K562 (cell line): ENCODE measurements at regions not wholly inside any gene's neighbourhood (a gene's known extent, or its start where the extent isn't known, plus 50 kb on each side); places are given as distances from the start of the nearest gene placed in this dataset.
"Not testable (repeated sequence)": the region's sequence is repeated elsewhere in the genome, so short reads cannot be mapped to it uniquely, and the experiment has no call there.

Experiments used
- ATAC-seq: fragments of 200-7000 bp; cut with Tn5 transposase; 3 replicates; pipeline ENCODE4 v1.9.1; 2020; ENCODE audit warnings: moderate library complexity
- BruUV-seq: library from RNA; stranded (reverse); fragments of 400-500 nt; replicated peaks from 2 replicates; lab custom pipeline; 2021; lab: Mats Ljungman, UMichigan
- CTCF ChIA-PET: fragments of 300-600 bp; formaldehyde crosslinking; extraction: SDS; loops from one replicate; lab custom pipeline; 2021; ENCODE audit warnings: low intra/inter-chr PET ratio; lab: Yijun Ruan, JAX
- POLR2A ChIA-PET: fragments of 300-600, 350-650 bp; sonication (Branson Sonifier 250); formaldehyde crosslinking; extraction: SDS; loops from one replicate; lab custom pipeline; 2021; ENCODE audit warnings: antibody characterized with exemption, inconsistent platforms; lab: Yijun Ruan, JAX
- DNase-seq, 4 experiments: peaks; one replicate each; pipeline versions ENCODE4 v3.0.0 to v3.0.0-alpha.2; 2011 to 2018; ENCODE audit warnings: low spot score in 3 of 4, mixed read lengths in 3 of 4; ENCODE audit errors: extremely low read depth in 1 of 4
- FAIRE-seq: peaks from 2 replicates; lab custom pipeline; 2011; peaks lifted over from hg19 to GRCh38; lab: Jason Lieb, UNC
- H2AFZ ChIP-seq: 2 replicates; pipeline ENCODE4 v1.6.0; 2011; ENCODE audit warnings: low read depth, low read length, control low read depth, inconsistent platforms
- H3K27ac ChIP-seq: fragments of 200-600 bp; 3 replicates; pipeline ENCODE4 v1.8.0; 2011; ENCODE audit warnings: low read depth, mild to moderate bottlenecking, control low read depth, inconsistent platforms, low read length, moderate library complexity, mixed read lengths; ENCODE audit errors: extremely low read depth
- H3K27me3 ChIP-seq, 2 experiments: fragments of 300-600 bp in 1 of 2; 2 replicates in 1 of 2; 3 replicates in 1 of 2; pipeline versions ENCODE4 v1.6.0 to v1.8.0; 2011; ENCODE audit warnings: inconsistent platforms in 2 of 2, low read length in 2 of 2, mild to moderate bottlenecking in 1 of 2, mixed read lengths in 1 of 2, moderate library complexity in 1 of 2; ENCODE audit not compliant: control insufficient read depth in 2 of 2, insufficient read depth in 2 of 2
- H3K36me3 ChIP-seq: fragments of 300-600 bp; 3 replicates; pipeline ENCODE4 v1.8.0; 2011; ENCODE audit warnings: mild to moderate bottlenecking, low read length, inconsistent platforms; ENCODE audit not compliant: control insufficient read depth, insufficient read depth
- H3K4me1 ChIP-seq, 2 experiments: fragments of 200-600 bp in 1 of 2; replicated peaks in 1 of 2; 2 replicates in 1 of 2; 3 replicates in 1 of 2; pipeline versions ENCODE4 v1.5.1 to v1.8.0; 2011; ENCODE audit warnings: inconsistent platforms in 2 of 2, low read length in 2 of 2, mild to moderate bottlenecking in 1 of 2, mixed read lengths in 1 of 2, moderate library complexity in 1 of 2; ENCODE audit not compliant: control insufficient read depth in 2 of 2, insufficient read depth in 2 of 2
- H3K4me2 ChIP-seq: 2 replicates; pipeline ENCODE4 v1.6.1; 2011; ENCODE audit warnings: low read length, control low read depth, inconsistent platforms, mixed read lengths; ENCODE audit not compliant: insufficient read depth
- H3K4me3 ChIP-seq: fragments of 200-600 bp; sonication (generic), shearing (Covaris generic); 2 replicates; pipeline ENCODE4 v1.5.1; 2016; ENCODE audit warnings: control low read depth, inconsistent platforms
- H3K79me2 ChIP-seq: fragments of 200-600 bp; 3 replicates; pipeline ENCODE4 v1.8.0; 2011; ENCODE audit warnings: low read length, inconsistent platforms; ENCODE audit not compliant: control insufficient read depth, insufficient read depth
- H3K9ac ChIP-seq, 2 experiments: 2 replicates each; pipeline versions ENCODE4 v1.6.0 to v1.6.1; 2011; ENCODE audit warnings: low read depth in 2 of 2, low read length in 2 of 2, control low read depth in 1 of 2, inconsistent platforms in 1 of 2, mild to moderate bottlenecking in 1 of 2, mixed read lengths in 1 of 2; ENCODE audit not compliant: insufficient read depth in 1 of 2
- H3K9me1 ChIP-seq: one replicate; pipeline ENCODE4 v1.6.0; 2011; ENCODE audit warnings: inconsistent platforms, mild to moderate bottlenecking, low read length, moderate library complexity; ENCODE audit not compliant: control insufficient read depth, insufficient read depth
- H3K9me3 ChIP-seq: replicated peaks from 2 replicates; pipeline ENCODE4 v1.5.1; 2011; ENCODE audit warnings: low read depth, low read length, inconsistent platforms; ENCODE audit not compliant: control insufficient read depth, insufficient read depth
- H4K20me1 ChIP-seq: replicated peaks from 2 replicates; pipeline ENCODE4 v1.6.1; 2011; ENCODE audit warnings: low read length, inconsistent platforms, mixed read lengths; ENCODE audit not compliant: control insufficient read depth, insufficient read depth
- BRD9 ChIP-seq: fragments of 450-650 bp; IDR thresholded peaks from 2 replicates; pipeline ENCODE4 v1.6.1; 2018; ENCODE audit warnings: low read depth; ENCODE audit not compliant: partially characterized antibody
- IFI16 ChIP-seq: fragments of 250-450 bp; sonication (Bioruptor Pico); IDR thresholded peaks from 2 replicates; pipeline ENCODE4 v2.1.2; 2022; ENCODE audit warnings: mild to moderate bottlenecking, inconsistent platforms
- IRF1 ChIP-seq: sonication (generic); formaldehyde crosslinking; IDR thresholded peaks from 2 replicates; pipeline ENCODE4 v1.8.0; 2022; ENCODE audit warnings: missing genetic modification reagents, mild to moderate bottlenecking, borderline replicate concordance
- PHB ChIP-seq: fragments of 250-450 bp; sonication (Bioruptor Pico); IDR thresholded peaks from 2 replicates; pipeline ENCODE4 v1.5.0; 2021
- WGBS: fragments of 100-300 bp; shearing (Covaris generic); methylation state at CpG from one replicate; pipeline ENCODE4 v1.1.6; 2016; ENCODE audit warnings: low coverage, mixed read lengths; ENCODE audit not compliant: insufficient coverage; ENCODE audit errors: missing lambda C conversion rate; 5-methylcytosine and 5-hydroxymethylcytosine counted together
- in situ Hi-C: fragments of 300-500 bp; cut with MboI; formaldehyde crosslinking; loops from 4 replicates; pipeline ENCODE4 v1.15.0; 2018; ENCODE audit warnings: inconsistent platforms, mixed read lengths
- intact Hi-C: fragments of 100-400 bp; cut with micrococcal nuclease; formaldehyde crosslinking; loops from 2 replicates; pipeline ENCODE4 v1.14.2; 2022
- TF ChIP-seq, protein P1 (sequence below), 3 experiments: fragments of 200-800 bp in 1 of 3; fragments of 250-450 bp in 1 of 3; fragments of 450-650 bp in 1 of 3; sonication (Bioruptor Pico) in 1 of 3; sonication (Bioruptor generic) in 1 of 3; formaldehyde crosslinking in 1 of 3; IDR thresholded peaks; 2 replicates each; pipeline versions ENCODE4 v1.6.1 to v1.8.0; 2016 to 2022; ENCODE audit warnings: mild to moderate bottlenecking in 2 of 3, missing genetic modification characterization in 2 of 3, missing compliant biosample characterization in 1 of 3, moderate library complexity in 1 of 3

DNA sequence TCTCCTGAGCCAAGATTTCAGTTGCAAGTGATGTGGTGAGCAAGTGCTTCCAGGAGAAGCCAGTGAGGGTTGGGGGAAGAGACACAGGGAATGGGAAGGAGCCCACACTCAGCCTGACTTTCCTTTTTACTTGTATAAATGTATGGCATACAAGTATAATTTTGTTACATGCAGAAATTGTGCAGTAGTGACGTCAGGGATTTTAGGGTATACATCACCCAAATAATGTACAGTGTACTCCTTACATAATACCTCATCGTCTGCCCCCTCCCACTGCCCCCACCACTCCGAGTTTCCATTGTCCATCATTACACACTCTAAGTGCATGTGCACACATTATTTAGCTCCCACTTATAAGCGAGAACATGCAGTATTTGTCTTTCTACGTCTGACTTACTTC lies 68.7 kb upstream of the GBA3 start:
- in situ Hi-C loops, H3K9me3 ChIP-seq, POLR2A ChIA-PET, H3K4me2 ChIP-seq, H2AFZ ChIP-seq, BruUV-seq, H3K27ac ChIP-seq, H4K20me1 ChIP-seq, H3K79me2 ChIP-seq, CTCF ChIA-PET, ATAC-seq, H3K4me3 ChIP-seq, H3K27me3 ChIP-seq, H3K9me1 ChIP-seq, H3K4me1 ChIP-seq, FAIRE-seq, intact Hi-C loops, DNase-seq, H3K9ac ChIP-seq, H3K36me3 ChIP-seq: not testable (repeated sequence)
- 0% methylated on average over 5 of the region's 5 CpGs for WGBS

- BruUV-seq: no TSS peak
- 0% methylated on average over 3 of the region's 3 CpGs for WGBS
- no peak for TF ChIP-seq IFI16 (CRISPR knock-in tag)
- TF ChIP-seq IRF1 (CRISPR knock-in tag): no peak
- TF ChIP-seq, protein P1, sequence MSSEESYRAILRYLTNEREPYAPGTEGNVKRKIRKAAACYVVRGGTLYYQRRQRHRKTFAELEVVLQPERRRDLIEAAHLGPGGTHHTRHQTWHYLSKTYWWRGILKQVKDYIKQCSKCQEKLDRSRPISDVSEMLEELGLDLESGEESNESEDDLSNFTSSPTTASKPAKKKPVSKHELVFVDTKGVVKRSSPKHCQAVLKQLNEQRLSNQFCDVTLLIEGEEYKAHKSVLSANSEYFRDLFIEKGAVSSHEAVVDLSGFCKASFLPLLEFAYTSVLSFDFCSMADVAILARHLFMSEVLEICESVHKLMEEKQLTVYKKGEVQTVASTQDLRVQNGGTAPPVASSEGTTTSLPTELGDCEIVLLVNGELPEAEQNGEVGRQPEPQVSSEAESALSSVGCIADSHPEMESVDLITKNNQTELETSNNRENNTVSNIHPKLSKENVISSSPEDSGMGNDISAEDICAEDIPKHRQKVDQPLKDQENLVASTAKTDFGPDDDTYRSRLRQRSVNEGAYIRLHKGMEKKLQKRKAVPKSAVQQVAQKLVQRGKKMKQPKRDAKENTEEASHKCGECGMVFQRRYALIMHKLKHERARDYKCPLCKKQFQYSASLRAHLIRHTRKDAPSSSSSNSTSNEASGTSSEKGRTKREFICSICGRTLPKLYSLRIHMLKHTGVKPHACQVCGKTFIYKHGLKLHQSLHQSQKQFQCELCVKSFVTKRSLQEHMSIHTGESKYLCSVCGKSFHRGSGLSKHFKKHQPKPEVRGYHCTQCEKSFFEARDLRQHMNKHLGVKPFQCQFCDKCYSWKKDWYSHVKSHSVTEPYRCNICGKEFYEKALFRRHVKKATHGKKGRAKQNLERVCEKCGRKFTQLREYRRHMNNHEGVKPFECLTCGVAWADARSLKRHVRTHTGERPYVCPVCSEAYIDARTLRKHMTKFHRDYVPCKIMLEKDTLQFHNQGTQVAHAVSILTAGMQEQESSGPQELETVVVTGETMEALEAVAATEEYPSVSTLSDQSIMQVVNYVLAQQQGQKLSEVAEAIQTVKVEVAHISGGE (CRISPR knock-in tag; IDR thresholded peaks at IDR 0.05): no peak
- TF ChIP-seq PHB (CRISPR knock-in tag): no peak
- no peak for TF ChIP-seq BRD9
These were observed 67.4 kb upstream of the GBA3 start for GRCh38 chr4:22625311-22625710.

More at GRCh38 chr4:22625311-22625710, 67.4 kb upstream of the GBA3 start:
- no peak for ATAC-seq
- Histone ChIP-seq H3K9me1 (no peaks in the 10 kb centered on the region), H3K9me3 (no peaks in the 10 kb centered on the region), H3K79me2 (no peaks in the 10 kb centered on the region), H3K4me3 (no peak overlapping the region), H3K27ac (no peak overlapping the region), H3K4me1 (no peaks in the 10 kb centered on the region), H3K9ac (no peak overlapping the region), H2AFZ (no peak overlapping the region), H3K4me2 (no peak overlapping the region), H3K36me3 (no peaks in the 10 kb centered on the region), H3K27me3 (no peaks in the 10 kb centered on the region), H4K20me1 (no peaks in the 10 kb centered on the region)
- intact Hi-C loops: no loop called here
- ChIA-PET POLR2A (no interaction called here), CTCF (no interaction called here)
- no peak for DNase-seq
- FAIRE-seq: no peak
- in situ Hi-C loops: no loop called here
